ENCODE measurements at regions not wholly inside any gene's neighbourhood (a gene's known extent, or its start where the extent isn't known, plus 50 kb on each side); places are given as distances from the start of the nearest gene placed in this dataset.
"Not testable (repeated sequence)": the region's sequence is repeated elsewhere in the genome, so short reads cannot be mapped to it uniquely, and the experiment has no call there.

GRCh38 chr1:235059221-235059620, 69.4 kb downstream of the TOMM20 start:
- no peak for DNase-seq

DNA sequence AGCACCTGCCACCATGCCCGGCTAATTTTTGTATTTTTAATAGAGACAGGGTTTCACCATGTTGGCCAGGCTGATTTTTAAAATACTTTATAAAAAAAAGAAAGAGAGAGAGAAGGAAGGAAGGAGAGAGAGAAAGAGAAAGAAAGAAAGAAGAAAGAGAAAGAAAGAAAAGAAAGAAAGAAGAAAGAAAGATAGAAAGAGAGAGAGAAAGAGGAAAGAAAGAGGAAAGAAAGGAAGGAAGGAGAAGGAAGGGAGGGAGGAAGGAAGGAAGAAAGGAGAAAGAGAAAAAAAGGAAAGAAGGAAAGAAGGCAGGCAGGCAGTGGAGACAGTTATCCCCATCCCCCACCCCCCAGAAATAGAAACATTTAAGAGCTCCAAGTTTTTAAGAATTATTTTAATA, 69.9 kb downstream of the TOMM20 start:
- no peak for DNase-seq

GRCh38 chr1:235057385-235058306, 71.0 kb downstream of the TOMM20 start:
- no peak for DNase-seq

DNA sequence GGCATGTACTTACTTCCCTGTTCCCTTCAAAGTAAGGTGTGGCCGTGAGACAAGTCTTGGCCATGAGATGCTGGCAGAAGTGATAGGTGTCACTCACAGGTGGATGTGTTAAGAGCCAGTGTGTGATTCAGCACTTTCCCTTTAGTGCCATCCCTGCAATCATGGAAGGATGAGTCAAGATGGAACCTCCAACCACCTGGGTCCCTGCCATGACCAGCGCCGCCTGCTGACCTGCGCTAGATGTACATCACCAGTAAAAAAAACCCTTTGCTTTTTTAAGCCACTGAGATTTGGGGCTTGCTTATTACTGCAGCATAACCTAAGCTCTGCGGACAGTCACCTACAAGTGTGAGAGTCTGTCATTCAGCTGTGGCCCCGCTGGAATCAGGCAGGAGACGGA, 71.7 kb downstream of the TOMM20 start:
- DNase-seq: no peak

DNA sequence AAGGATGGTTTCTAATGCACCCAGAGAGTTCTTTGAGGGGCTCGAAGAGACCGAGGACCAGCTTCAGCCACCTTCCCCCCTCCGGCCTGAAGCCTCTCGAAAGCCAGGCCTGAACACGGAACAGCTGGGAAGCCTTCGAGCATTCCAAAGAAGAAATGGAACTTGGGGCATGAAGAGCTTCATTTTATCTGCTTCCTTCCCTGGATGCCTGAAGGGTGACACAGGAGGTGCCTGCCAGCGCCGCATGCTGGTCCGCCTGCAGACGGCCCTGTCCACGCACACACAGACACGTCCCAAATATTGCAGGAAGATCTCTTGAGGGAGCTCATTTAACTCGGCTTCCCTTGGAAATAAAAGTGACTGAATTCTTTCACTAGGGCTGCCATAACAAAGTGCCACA, 73.7 kb downstream of the TOMM20 start:
- DNase-seq: no peak

DNA sequence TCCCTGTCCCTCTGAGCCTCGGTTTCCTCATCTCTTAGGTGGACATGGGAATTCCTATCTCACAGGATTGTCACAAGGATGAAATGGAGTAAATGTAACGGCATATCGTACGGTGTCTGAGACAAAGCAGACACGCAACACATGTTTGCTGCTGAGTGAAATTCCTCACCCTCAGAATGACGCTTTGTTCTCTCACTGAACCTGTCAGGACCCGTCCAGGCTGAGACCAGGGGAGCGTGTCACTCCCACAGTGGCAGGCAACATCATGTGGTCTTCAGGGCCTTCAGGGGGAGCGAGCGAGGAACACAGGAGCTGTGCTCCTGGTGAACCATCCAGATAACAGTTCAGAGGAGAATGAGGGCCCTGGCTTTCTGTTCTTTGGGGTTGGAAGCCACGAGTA, 74.2 kb downstream of the TOMM20 start:
- DNase-seq: no peak

DNA sequence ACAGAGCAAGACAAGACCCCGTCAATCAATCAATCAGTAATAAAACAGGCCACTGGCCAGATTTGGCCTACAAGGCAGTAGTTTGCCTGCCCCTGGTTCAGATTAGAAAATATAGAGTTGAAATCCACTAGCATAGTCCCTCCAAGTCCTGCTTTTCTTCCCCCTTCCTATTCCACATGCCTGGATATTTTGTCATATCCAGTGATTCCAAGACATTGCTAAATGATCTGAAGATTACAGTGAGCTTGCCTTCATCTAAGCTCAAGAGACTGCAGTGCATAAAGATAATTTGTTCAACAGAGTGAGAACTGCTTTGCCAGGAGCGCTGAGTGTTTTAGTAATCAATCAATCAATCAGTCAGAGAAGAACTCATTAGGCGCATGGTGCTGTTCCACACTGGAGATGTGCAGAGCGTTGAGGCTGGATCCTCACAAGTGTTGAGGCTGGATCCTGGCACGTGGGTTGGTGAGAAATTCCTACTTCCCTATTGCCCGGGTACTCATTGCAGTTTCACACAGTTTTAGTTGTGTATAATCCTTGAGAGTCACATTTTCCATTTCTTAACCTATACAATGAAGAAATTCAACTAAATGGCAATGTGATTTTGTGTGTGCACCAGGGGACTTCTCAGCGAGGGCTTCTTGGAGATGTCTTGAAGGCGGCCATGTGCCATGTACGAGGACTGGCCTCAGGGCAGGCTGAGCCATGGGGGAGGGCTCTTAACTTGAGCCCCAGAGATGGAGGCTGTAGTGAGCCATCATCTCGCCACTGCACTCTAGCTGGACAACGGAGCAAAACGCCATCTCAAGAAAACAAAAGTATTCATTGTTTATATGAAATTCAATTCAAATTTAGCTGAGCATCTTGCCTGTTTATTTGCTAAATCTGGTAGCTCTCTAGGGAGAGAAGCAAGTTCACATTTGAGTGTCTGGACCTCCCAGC, 76.3 kb downstream of the TOMM20 start:
- DNase-seq: peak in 2 of 51 donors; percentile 7 to 11

- peak in 1 of 51 donors; percentile 7 for DNase-seq
Measured at GRCh38 chr1:235051521-235051920, 77.1 kb downstream of the TOMM20 start.

- DNase-seq: no peak
Measured at GRCh38 chr1:235050911-235051360, 77.7 kb downstream of the TOMM20 start.

GRCh38 chr1:235049716-235050378, 78.8 kb downstream of the TOMM20 start:
- not testable (repeated sequence) for DNase-seq

- no peak for DNase-seq
Measured at GRCh38 chr1:235049217-235049616, 79.4 kb downstream of the TOMM20 start.

GRCh38 chr1:235047331-235047871, 81.2 kb downstream of the TOMM20 start:
- DNase-seq: no peak

DNA sequence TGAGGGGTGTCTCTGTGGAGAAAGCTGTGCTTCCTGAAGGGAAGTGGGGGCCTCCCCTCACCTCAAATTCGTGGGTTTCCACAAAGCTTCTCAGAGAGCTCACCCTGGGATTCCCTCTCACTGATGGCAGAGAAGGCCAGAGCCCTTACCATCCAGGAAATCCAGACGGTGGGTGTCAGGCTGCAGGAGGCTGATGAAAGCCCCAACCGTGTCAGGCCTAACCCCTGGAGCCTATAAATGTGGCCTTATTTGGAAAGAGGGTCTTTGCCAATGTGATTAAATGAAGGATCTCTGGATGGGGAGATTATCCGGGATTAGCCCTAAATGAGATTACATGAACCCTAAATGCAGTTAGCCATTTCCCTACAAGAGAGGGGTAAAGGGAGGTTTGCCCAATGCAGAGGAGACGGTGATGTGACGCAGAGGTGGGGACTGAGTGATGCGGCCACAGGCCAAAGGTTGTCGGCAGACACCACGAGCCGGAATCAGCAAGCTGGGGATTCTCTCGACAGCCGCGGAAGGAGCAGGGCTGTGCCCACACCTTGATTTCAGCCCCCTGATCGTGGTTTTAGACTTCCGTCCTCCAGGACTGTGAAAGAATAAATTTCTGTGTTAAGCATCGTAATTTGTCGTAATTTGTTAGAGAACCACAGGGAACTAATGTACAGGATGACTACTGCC, 82.6 kb downstream of the TOMM20 start:
- no peak for DNase-seq

- no peak for DNase-seq
Measured at GRCh38 chr1:235045034-235045690, 83.5 kb downstream of the TOMM20 start.

- DNase-seq: no peak
Measured at GRCh38 chr1:235043234-235043633, 85.4 kb downstream of the TOMM20 start.

DNA sequence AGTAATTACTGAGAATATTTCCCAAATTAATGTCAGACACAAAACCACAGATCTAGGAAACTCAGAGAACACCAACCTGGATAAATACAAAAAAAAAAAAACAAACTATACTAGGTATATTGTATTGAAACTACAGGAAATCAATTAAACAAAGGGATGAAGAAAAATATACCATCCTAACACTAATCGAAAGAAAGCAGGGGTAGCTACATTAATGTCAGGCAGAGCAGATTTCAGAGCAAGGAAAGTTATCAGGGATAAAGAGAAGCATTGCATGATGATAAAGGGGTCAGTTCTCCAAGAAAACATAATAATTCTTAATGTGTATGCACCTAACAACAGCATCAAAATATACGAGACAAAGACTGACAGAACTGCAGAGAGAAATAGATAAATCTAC, 89.9 kb downstream of the TOMM20 start:
- no peak for DNase-seq

DNA sequence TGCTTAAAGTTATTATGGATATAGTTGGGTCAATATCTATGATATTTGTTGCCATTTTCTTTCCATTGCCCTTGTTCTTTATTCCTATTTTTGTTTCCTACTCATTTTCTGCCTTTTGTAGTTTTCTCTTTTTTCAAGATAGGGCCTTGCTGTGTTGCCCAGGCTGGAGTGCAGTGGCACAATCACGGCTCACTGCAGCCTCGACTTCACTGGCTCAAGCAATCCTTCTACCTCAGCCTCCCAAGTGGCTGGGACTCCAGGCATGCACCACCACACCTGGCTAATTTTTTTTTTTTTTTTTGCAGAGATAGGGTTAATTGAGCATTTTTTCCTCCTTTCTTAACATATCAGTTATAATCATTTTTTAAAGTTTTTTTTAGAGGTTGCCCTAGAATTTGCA, 92.7 kb downstream of the TOMM20 start:
- no peak for DNase-seq

DNA sequence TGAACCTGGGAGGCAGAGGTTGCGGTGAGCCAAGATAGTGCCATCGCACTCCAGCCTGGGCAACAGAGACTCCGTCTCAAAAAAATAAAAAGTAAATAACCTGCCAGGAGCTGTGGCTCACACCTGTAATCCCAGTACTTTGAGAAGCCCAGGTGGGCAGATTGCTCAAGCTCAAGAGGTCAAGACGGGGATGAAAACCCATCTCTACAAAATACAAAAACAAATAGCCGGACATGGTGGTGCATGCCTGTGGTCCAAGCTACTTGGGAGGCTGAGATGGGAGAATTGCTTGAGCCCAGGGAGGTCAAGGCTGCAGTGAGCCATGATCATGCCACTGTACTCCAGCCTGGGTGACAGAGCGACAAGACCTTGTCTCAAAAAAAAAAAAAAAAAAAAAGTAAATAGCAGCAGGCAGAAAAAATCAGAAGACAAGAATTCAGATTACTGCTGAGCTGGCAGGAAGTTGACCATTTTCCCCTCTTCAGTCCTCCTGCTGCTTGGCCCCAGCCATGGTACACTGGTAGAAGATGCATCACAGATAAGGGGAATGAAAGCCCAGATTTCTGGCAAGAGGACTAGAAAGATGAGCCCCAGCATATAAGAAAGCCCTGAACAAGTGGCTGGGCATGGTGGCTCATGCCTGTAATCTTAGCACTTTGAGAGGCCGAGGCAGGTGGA, 97.6 kb downstream of the TOMM20 start:
- no peak for DNase-seq

DNA sequence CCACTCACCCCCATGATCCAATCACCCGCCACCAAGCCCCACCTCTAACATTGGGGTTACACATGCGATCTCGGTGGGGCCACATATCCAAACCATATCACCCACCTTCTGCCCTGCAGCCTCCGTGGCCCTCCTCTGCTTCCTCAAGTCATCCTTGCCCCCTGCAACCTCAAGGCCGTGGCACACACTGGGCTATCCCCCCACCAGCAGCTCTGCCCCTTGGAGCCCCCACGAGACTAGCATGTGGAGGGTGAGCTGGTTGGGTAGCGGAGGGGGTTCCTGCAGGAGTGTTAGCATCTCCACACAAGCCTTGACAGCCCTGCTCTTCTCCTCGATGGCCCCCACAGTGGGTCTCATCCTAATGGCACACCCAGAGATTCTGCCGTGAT, 100.8 kb downstream of the TOMM20 start:
- DNase-seq: no peak

Data from hypothalamus (tissue), 51 donors.